ENCODE measurements at regions not wholly inside any gene's neighbourhood (a gene's known extent, or its start where the extent isn't known, plus 50 kb on each side); places are given as distances from the start of the nearest gene placed in this dataset.

DNA sequence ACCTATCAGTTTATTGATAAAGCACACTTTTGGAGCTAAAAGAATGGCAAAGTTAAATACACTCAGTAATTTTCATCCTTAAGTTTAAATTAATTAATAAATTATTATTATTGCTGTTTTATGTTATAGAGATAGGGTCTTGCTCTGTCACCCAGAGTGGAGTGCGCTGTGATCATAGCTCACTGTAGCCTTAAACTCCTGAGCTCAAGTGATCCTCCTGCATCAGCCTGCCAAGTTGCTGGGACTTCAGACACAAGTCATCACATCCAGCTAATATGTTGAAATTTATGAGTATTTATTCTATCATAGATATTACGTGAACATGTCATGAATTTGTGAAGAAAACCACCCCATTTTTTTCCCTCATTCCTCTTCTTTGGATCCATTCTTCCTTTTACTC is 64.2 kb downstream of the GJA1 start:
- intact Hi-C loops (cut with DNase I) = no loop called here
- peaks cover 0 to 5% (median 0%) of the 10 kb centered on the region in 12 donors for H3K4me1 ChIP-seq
- no peak for TF ChIP-seq POLR2A (IDR thresholded peaks at IDR 0.05)
- TF ChIP-seq, protein P1, sequence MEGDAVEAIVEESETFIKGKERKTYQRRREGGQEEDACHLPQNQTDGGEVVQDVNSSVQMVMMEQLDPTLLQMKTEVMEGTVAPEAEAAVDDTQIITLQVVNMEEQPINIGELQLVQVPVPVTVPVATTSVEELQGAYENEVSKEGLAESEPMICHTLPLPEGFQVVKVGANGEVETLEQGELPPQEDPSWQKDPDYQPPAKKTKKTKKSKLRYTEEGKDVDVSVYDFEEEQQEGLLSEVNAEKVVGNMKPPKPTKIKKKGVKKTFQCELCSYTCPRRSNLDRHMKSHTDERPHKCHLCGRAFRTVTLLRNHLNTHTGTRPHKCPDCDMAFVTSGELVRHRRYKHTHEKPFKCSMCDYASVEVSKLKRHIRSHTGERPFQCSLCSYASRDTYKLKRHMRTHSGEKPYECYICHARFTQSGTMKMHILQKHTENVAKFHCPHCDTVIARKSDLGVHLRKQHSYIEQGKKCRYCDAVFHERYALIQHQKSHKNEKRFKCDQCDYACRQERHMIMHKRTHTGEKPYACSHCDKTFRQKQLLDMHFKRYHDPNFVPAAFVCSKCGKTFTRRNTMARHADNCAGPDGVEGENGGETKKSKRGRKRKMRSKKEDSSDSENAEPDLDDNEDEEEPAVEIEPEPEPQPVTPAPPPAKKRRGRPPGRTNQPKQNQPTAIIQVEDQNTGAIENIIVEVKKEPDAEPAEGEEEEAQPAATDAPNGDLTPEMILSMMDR (IDR thresholded peaks at IDR 0.05) = no peak
- DNase-seq = no peak
- 91 to 95% (median 93%) methylated on average over 2 of the region's 2 CpGs for WGBS, 4 donors
- H3K36me3 ChIP-seq = no peaks in the 10 kb centered on the region
- ATAC-seq = no peak
- H3K27me3 ChIP-seq = no peaks in the 10 kb centered on the region
- H3K4me3 ChIP-seq = no peak overlapping the region
- no peaks in the 10 kb centered on the region for H3K9me3 ChIP-seq
- no peak overlapping the region for H3K27ac ChIP-seq

DNA sequence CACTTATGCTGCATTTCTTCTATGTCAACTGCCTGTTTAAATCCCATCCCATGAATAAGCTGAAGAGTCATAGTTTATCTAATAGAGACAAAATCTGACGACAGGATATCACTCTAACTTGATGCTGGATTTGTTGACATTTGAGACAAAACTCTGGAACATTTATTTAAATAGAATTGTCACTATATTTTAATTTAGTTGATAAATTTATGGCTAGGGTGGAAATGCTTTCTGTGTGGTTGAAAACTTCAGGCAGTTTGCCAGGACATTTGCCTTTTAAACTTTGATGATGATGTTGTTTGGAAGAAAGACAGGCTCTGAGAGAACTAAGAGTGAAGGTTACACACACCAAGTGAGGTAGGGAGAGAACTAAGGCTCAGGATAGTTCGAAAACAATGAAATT is 68.1 kb downstream of the GJA1 start:
- ATAC-seq = no peak
- H3K27ac ChIP-seq = no peak overlapping the region

DNA sequence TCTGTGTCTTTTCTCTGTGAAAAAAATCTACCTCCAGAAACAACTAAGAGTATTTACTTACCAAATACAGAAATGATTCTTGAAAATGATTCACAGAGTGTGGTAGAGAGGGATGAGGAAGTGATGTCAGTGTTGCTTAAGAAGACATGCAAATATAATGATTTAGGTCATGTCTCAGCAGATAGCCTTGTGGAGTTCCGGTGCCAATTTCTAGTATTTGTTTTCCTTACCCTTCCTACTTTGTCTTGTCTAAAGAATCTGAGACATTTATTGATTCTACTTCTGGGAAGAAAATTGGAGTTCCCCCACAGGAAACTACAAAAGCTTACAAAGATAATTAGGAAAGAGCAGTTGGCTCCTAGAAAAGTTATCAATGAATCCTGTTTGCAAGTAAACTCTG is 68.8 kb downstream of the GJA1 start:
- Histone ChIP-seq H3K36me3 (no peaks in the 10 kb centered on the region), H3K9me3 (no peaks in the 10 kb centered on the region), H3K4me1 (peaks cover 0 to 9% (median 0%) of the 10 kb centered on the region in 12 donors), H3K4me3 (no peak overlapping the region), H3K27ac (no peak overlapping the region), H3K27me3 (no peaks in the 10 kb centered on the region)
- DNase-seq (no peak), ATAC-seq (peak in 1 of 4 donors; percentile 71)
- TF ChIP-seq POLR2A (IDR thresholded peaks at IDR 0.05) = no peak
- TF ChIP-seq, protein P1 (IDR thresholded peaks at IDR 0.05) = no peak
- intact Hi-C loops (cut with DNase I) = no loop called here
- WGBS, 4 donors = 49 to 58% (median 53%) methylated on average over 1 of the region's 1 CpG

More for the DNA sequence above, 68.1 kb downstream of the GJA1 start:
- intact Hi-C loops (cut with DNase I) = no loop called here
- no peak for DNase-seq
- TF ChIP-seq, protein P1 (IDR thresholded peaks at IDR 0.05) = no peak
- TF ChIP-seq POLR2A (IDR thresholded peaks at IDR 0.05) = no peak
- H3K36me3 ChIP-seq = no peaks in the 10 kb centered on the region
- H3K4me3 ChIP-seq = no peak overlapping the region
- H3K27me3 ChIP-seq = no peaks in the 10 kb centered on the region
- WGBS, 4 donors = 59 to 63% (median 61%) methylated on average over 2 of the region's 2 CpGs
- no peaks in the 10 kb centered on the region for H3K9me3 ChIP-seq
- peaks cover 0 to 9% (median 0%) of the 10 kb centered on the region in 12 donors for H3K4me1 ChIP-seq

DNA sequence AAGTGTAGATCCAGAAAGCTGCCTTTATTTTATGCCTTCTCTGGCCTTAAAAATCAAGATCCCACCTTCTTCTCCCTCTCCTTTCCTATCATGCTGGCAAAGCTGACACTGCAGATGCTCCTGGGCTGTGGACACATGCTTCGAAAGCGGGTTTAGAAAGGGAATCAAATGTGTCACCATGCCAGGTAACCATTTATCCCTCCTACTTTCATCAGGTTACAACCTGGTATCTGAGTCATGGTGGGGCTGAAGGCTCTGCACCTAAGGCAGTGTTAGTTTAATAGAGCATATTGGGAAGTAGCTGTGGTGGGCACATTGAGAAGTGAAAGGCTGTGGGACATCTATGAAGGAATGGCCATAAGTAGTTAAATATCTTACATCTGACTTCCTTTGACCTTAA is 69.8 kb downstream of the GJA1 start:
- Histone ChIP-seq H3K4me1 (peaks cover 0 to 9% (median 0%) of the 10 kb centered on the region in 12 donors), H3K27ac (no peak overlapping the region), H3K9me3 (no peaks in the 10 kb centered on the region), H3K36me3 (no peaks in the 10 kb centered on the region), H3K27me3 (no peaks in the 10 kb centered on the region), H3K4me3 (no peak overlapping the region)
- DNase-seq (no peak), ATAC-seq (no peak)
- TF ChIP-seq, protein P1 (IDR thresholded peaks at IDR 0.05) = no peak
- TF ChIP-seq POLR2A (IDR thresholded peaks at IDR 0.05) = no peak
- intact Hi-C loops (cut with DNase I) = no loop called here
- WGBS, 4 donors = 93 to 97% (median 96%) methylated on average over 2 of the region's 2 CpGs

Measured in heart left ventricle (tissue), 16 donors.